Neural cell (in vitro differentiated cells): ENCODE measurements at regions not wholly inside any gene's neighbourhood (a gene's known extent, or its start where the extent isn't known, plus 50 kb on each side); places are given as distances from the start of the nearest gene placed in this dataset.

Source experiments
- CTCF ChIP-seq: fragments of 450-650 bp; IDR thresholded peaks from 2 replicates; pipeline ENCODE4 v1.5.1; 2014; ENCODE audit warnings: antibody characterized with exemption, mild to moderate bottlenecking, moderate library complexity; ENCODE audit not compliant: poor library complexity, severe bottlenecking
- EP300 ChIP-seq: fragments of 450-650 bp; conservative IDR thresholded peaks from 2 replicates; pipeline ENCODE4 v1.6.1; 2014; ENCODE audit warnings: antibody characterized with exemption, mild to moderate bottlenecking, moderate library complexity; ENCODE audit not compliant: poor library complexity, severe bottlenecking
- RAD21 ChIP-seq: fragments of 450-650 bp; conservative IDR thresholded peaks from 2 replicates; pipeline ENCODE4 v1.6.1; 2014; ENCODE audit warnings: antibody characterized with exemption, mild to moderate bottlenecking, moderate library complexity
- REST ChIP-seq: IDR thresholded peaks from 2 replicates; pipeline ENCODE4 v1.6.1; 2012; ENCODE audit warnings: borderline replicate concordance

GRCh38 chr2:192783643-192784042, 588.9 kb upstream of the TMEFF2 start:
- TF ChIP-seq CTCF (no peak), REST (no peak), RAD21 (no peak), EP300 (no peak)
